GM21786 (cell line): ENCODE measurements at regions not wholly inside any gene's neighbourhood (a gene's known extent, or its start where the extent isn't known, plus 50 kb on each side); places are given as distances from the start of the nearest gene placed in this dataset.
"Not testable (repeated sequence)": the region's sequence is repeated elsewhere in the genome, so short reads cannot be mapped to it uniquely, and the experiment has no call there.

ENCODE experiments used
- ATAC-seq: cut with Tn5 transposase; IDR thresholded peaks from one replicate; pipeline ENCODE4 v1.9.1; 2021; ENCODE audit not compliant: unreplicated experiment

- ATAC-seq = no peak
Measured at GRCh38 chr11:97622795-97623194, 1233.0 kb downstream of the JRKL start.

- not testable (repeated sequence) for ATAC-seq
Measured at GRCh38 chr11:97636741-97637140, 1246.9 kb downstream of the JRKL start.

GRCh38 chr11:97637701-97638100 is 1247.9 kb downstream of the JRKL start:
- no peak for ATAC-seq

GRCh38 chr11:97638641-97639224 is 1248.9 kb downstream of the JRKL start:
- ATAC-seq = no peak

- ATAC-seq = no peak
Measured at GRCh38 chr11:97641988-97642387, 1252.2 kb downstream of the JRKL start.

- no peak for ATAC-seq
Measured at GRCh38 chr11:97645736-97646135, 1255.9 kb downstream of the JRKL start.

GRCh38 chr11:97656356-97656755 is 1266.5 kb downstream of the JRKL start:
- ATAC-seq = no peak

GRCh38 chr11:97657852-97658251 is 1268.0 kb downstream of the JRKL start:
- no peak for ATAC-seq

GRCh38 chr11:97667057-97667456 is 1277.2 kb downstream of the JRKL start:
- ATAC-seq = no peak

GRCh38 chr11:97683733-97684132 is 1293.9 kb downstream of the JRKL start:
- peak; percentile 84 for ATAC-seq

GRCh38 chr11:97684486-97685439 is 1295.0 kb downstream of the JRKL start:
- no peak for ATAC-seq

- ATAC-seq = no peak
Measured at GRCh38 chr11:97685695-97686094, 1295.9 kb downstream of the JRKL start.

- ATAC-seq = no peak
Measured at GRCh38 chr11:97687111-97687510, 1297.3 kb downstream of the JRKL start.

GRCh38 chr11:97691061-97691460 is 1301.2 kb downstream of the JRKL start:
- ATAC-seq = no peak

GRCh38 chr11:97702951-97703350 is 1313.1 kb downstream of the JRKL start:
- no peak for ATAC-seq

GRCh38 chr11:97703851-97704250 is 1314.0 kb downstream of the JRKL start:
- no peak for ATAC-seq

GRCh38 chr11:97705441-97705840 is 1315.3 kb upstream of the CNTN5 start:
- not testable (repeated sequence) for ATAC-seq

GRCh38 chr11:97717922-97718321 is 1302.8 kb upstream of the CNTN5 start:
- no peak for ATAC-seq

GRCh38 chr11:97722065-97722464 is 1298.7 kb upstream of the CNTN5 start:
- no peak for ATAC-seq

- ATAC-seq = no peak
Measured at GRCh38 chr11:97722721-97723120, 1298.0 kb upstream of the CNTN5 start.

- no peak for ATAC-seq
Measured at GRCh38 chr11:97729546-97730272, 1291.0 kb upstream of the CNTN5 start.
